Neural cell (in vitro differentiated cells): ENCODE measurements at regions not wholly inside any gene's neighbourhood (a gene's known extent, or its start where the extent isn't known, plus 50 kb on each side); places are given as distances from the start of the nearest gene placed in this dataset.

Experiments used
- H2AFZ ChIP-seq: fragments of 200-600, 300-800 bp; sonication (generic), shearing (Covaris generic); 2 replicates; pipeline ENCODE4 v1.6.0; 2014; ENCODE audit warnings: low read depth, mild to moderate bottlenecking, antibody characterized with exemption, low read length, moderate library complexity
- H3F3A ChIP-seq: fragments of 200-600 bp; shearing (Covaris generic); 2 replicates; pipeline ENCODE4 v1.6.1; 2016; ENCODE audit warnings: mild to moderate bottlenecking, moderate library complexity, mixed read lengths, antibody characterized with exemption, low read length; ENCODE audit not compliant: insufficient read depth, poor library complexity, severe bottlenecking
- H3K27ac ChIP-seq: fragments of 200-600, 300-800 bp; sonication (generic), shearing (Covaris generic); 2 replicates; pipeline ENCODE4 v1.5.1; 2014; ENCODE audit warnings: mild to moderate bottlenecking, low read length, moderate library complexity
- H3K27me3 ChIP-seq: fragments of 300-800, 200-600 bp; sonication (generic), shearing (Covaris generic); 2 replicates; pipeline ENCODE4 v1.6.0; 2014; ENCODE audit warnings: mild to moderate bottlenecking, low read depth, low read length, moderate library complexity; ENCODE audit not compliant: insufficient read depth
- H3K36me3 ChIP-seq: fragments of 300-800, 200-600 bp; sonication (generic), shearing (Covaris generic); 2 replicates; pipeline ENCODE4 v1.5.1; 2014; ENCODE audit warnings: mild to moderate bottlenecking, antibody characterized with exemption, low read length, moderate library complexity; ENCODE audit not compliant: insufficient read depth
- H3K4me2 ChIP-seq: fragments of 300-800, 200-600 bp; sonication (generic), shearing (Covaris generic); 2 replicates; pipeline ENCODE4 v1.6.0; 2014; ENCODE audit warnings: mild to moderate bottlenecking, low read length
- H3K4me3 ChIP-seq: fragments of 300-800, 200-600 bp; sonication (generic), shearing (Covaris generic); 2 replicates; pipeline ENCODE4 v1.5.1; 2014; ENCODE audit warnings: mild to moderate bottlenecking, low read length, moderate library complexity
- H3K79me2 ChIP-seq: fragments of 200-600 bp; shearing (Covaris generic); replicated peaks from 2 replicates; pipeline ENCODE4 v1.6.0; 2014; ENCODE audit warnings: mild to moderate bottlenecking, low read length, moderate library complexity; ENCODE audit not compliant: insufficient read depth
- H3K9ac ChIP-seq: fragments of 300-800, 200-600 bp; sonication (generic), shearing (Covaris generic); 2 replicates; pipeline ENCODE4 v1.6.1; 2016; ENCODE audit warnings: mild to moderate bottlenecking, low read length, mixed read lengths
- H3K9me2 ChIP-seq: fragments of 200-600 bp; shearing (Covaris generic); 2 replicates; pipeline ENCODE4 v1.6.1; 2016; ENCODE audit warnings: mild to moderate bottlenecking, low read length, mixed read lengths; ENCODE audit not compliant: insufficient read depth
- H3K9me3 ChIP-seq: fragments of 200-600, 300-800 bp; sonication (generic), shearing (Covaris generic); 2 replicates; pipeline ENCODE4 v1.6.1; 2016; ENCODE audit warnings: mild to moderate bottlenecking, mixed run types, low read length, moderate library complexity, mixed read lengths
- H4K20me1 ChIP-seq: fragments of 200-600 bp; shearing (Covaris generic); 2 replicates; pipeline ENCODE4 v1.6.1; 2016; ENCODE audit warnings: mild to moderate bottlenecking, mixed run types; ENCODE audit not compliant: insufficient read depth
- CTCF ChIP-seq: fragments of 450-650 bp; IDR thresholded peaks from 2 replicates; pipeline ENCODE4 v1.5.1; 2014; ENCODE audit warnings: antibody characterized with exemption, mild to moderate bottlenecking, moderate library complexity; ENCODE audit not compliant: poor library complexity, severe bottlenecking
- EP300 ChIP-seq: fragments of 450-650 bp; conservative IDR thresholded peaks from 2 replicates; pipeline ENCODE4 v1.6.1; 2014; ENCODE audit warnings: antibody characterized with exemption, mild to moderate bottlenecking, moderate library complexity; ENCODE audit not compliant: poor library complexity, severe bottlenecking
- EZH2 ChIP-seq: fragments of 200-600, 300-800 bp; shearing (Covaris generic), sonication (generic); IDR thresholded peaks from 2 replicates; pipeline ENCODE4 v1.6.1; 2014; ENCODE audit warnings: antibody characterized with exemption, low read length, borderline replicate concordance, mild to moderate bottlenecking; ENCODE audit not compliant: insufficient read depth, poor library complexity, severe bottlenecking
- MXI1 ChIP-seq: fragments of 450-650 bp; conservative IDR thresholded peaks from 2 replicates; pipeline ENCODE4 v1.6.1; 2014; ENCODE audit warnings: antibody characterized with exemption, mild to moderate bottlenecking; ENCODE audit not compliant: poor library complexity, severe bottlenecking
- POLR2AphosphoS5 ChIP-seq: IDR thresholded peaks from 2 replicates; pipeline ENCODE4 v1.6.1; 2012
- RAD21 ChIP-seq: fragments of 450-650 bp; conservative IDR thresholded peaks from 2 replicates; pipeline ENCODE4 v1.6.1; 2014; ENCODE audit warnings: antibody characterized with exemption, mild to moderate bottlenecking, moderate library complexity
- REST ChIP-seq: IDR thresholded peaks from 2 replicates; pipeline ENCODE4 v1.6.1; 2012; ENCODE audit warnings: borderline replicate concordance
- SMC3 ChIP-seq: fragments of 450-650 bp; conservative IDR thresholded peaks from 2 replicates; pipeline ENCODE4 v1.6.1; 2014; ENCODE audit warnings: antibody characterized with exemption, mild to moderate bottlenecking, moderate library complexity; ENCODE audit not compliant: poor library complexity
- TAF1 ChIP-seq: IDR thresholded peaks from 2 replicates; pipeline ENCODE4 v1.6.1; 2012; ENCODE audit warnings: low read depth

GRCh38 chr21:28444111-28444510, 548.6 kb downstream of the LTN1 start:
- TF ChIP-seq SMC3 = no peak
- TF ChIP-seq REST = no peak
- no peaks in the 10 kb centered on the region for H3K9me2 ChIP-seq
- H3K4me3 ChIP-seq = no peak overlapping the region
- H3K79me2 ChIP-seq = no peaks in the 10 kb centered on the region
- no peaks in the 10 kb centered on the region for H3F3A ChIP-seq
- H3K36me3 ChIP-seq = no peaks in the 10 kb centered on the region
- H3K27ac ChIP-seq = no peak overlapping the region
- no peak overlapping the region for H3K4me2 ChIP-seq
- H3K9me3 ChIP-seq = no peaks in the 10 kb centered on the region
- no peak overlapping the region for H2AFZ ChIP-seq
- H3K9ac ChIP-seq = no peak overlapping the region
- no peaks in the 10 kb centered on the region for H3K27me3 ChIP-seq
- H4K20me1 ChIP-seq = no peaks in the 10 kb centered on the region

- Histone ChIP-seq H3K4me2 (no peak overlapping the region), H3K9me3 (no peaks in the 10 kb centered on the region), H3K36me3 (no peaks in the 10 kb centered on the region), H4K20me1 (no peaks in the 10 kb centered on the region), H3K4me3 (no peak overlapping the region), H3K27ac (no peak overlapping the region), H3F3A (no peaks in the 10 kb centered on the region), H3K27me3 (no peaks in the 10 kb centered on the region), H3K9me2 (no peaks in the 10 kb centered on the region), H3K9ac (no peak overlapping the region), H3K79me2 (no peaks in the 10 kb centered on the region), H2AFZ (no peak overlapping the region)
- TF ChIP-seq MXI1 = no peak
- no peak for TF ChIP-seq TAF1
- TF ChIP-seq RAD21 = no peak
- no peak for TF ChIP-seq POLR2AphosphoS5
- no peak for TF ChIP-seq SMC3
- TF ChIP-seq EZH2 = no peak
- TF ChIP-seq EP300 = no peak
- no peak for TF ChIP-seq CTCF
Measured at GRCh38 chr21:28442624-28443023, 550.1 kb downstream of the LTN1 start.

- Histone ChIP-seq H3K4me2 (no peak overlapping the region), H3K9me2 (no peaks in the 10 kb centered on the region), H3K27me3 (no peaks in the 10 kb centered on the region), H3F3A (no peaks in the 10 kb centered on the region), H3K36me3 (no peaks in the 10 kb centered on the region), H3K9me3 (no peaks in the 10 kb centered on the region), H3K79me2 (no peaks in the 10 kb centered on the region), H4K20me1 (no peaks in the 10 kb centered on the region), H3K27ac (no peak overlapping the region), H3K4me3 (no peak overlapping the region), H3K9ac (no peak overlapping the region), H2AFZ (no peak overlapping the region)
- TF ChIP-seq SMC3 = no peak
- TF ChIP-seq TAF1 = no peak
- no peak for TF ChIP-seq EZH2
- no peak for TF ChIP-seq RAD21
- TF ChIP-seq POLR2AphosphoS5 = no peak
- no peak for TF ChIP-seq CTCF
- no peak for TF ChIP-seq MXI1
- no peak for TF ChIP-seq EP300
- no peak for TF ChIP-seq REST
Measured at GRCh38 chr21:28442085-28442484, 550.6 kb downstream of the LTN1 start.
